A172 (cell line): ENCODE measurements at regions not wholly inside any gene's neighbourhood (a gene's known extent, or its start where the extent isn't known, plus 50 kb on each side); places are given as distances from the start of the nearest gene placed in this dataset.
A peak's percentile ranks its signal among the peaks of the same experiment; 100 is the strongest.

ENCODE experiments used
- DNase-seq: peaks from one replicate; pipeline ENCODE4 v3.0.0-alpha.2; 2015; ENCODE audit warnings: low spot score

DNA sequence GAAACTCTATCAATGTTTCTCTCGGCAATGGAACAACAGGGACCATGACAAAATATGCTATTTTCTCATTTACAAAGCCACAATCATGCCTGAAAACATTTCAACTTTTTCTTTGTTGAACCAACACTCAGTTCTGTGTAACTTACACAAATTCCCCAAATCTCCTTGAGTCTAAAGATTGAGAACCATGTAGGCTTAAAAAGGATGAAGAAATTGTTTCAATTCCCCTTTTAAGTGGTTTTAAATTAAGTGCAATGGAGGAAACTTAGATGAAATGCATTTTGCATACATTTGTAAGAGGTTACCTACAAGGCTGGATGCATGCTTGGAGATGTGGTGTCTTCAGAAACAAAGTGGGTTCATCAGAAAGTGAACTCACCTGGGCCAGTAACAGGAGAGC, 566.4 kb upstream of the CDH11 start:
- no peak for DNase-seq

- DNase-seq, result no peak
Measured at GRCh38 chr16:65684230-65684629, 562.4 kb upstream of the CDH11 start.

DNA sequence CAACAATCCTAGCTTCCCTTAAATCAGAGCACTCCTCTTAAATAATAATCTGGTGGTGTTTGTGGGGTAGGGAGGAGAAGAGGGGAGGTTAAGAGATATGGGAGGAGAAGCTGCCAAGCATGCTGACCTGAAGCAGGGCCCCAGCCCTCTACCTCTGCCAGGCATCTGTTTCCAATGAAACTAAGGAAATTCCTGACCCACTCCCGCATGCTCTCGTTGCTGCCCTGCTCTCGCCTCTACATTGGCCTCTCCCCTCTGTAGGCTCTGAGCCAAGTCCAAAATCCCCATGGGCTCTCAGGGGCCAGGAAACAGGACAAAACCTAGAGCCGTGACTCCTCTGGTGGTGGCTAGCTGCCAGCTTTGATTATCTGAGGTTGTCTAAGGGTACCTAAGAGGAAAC, 559.5 kb upstream of the CDH11 start:
- DNase-seq, result no peak

GRCh38 chr16:65679785-65680184, 557.9 kb upstream of the CDH11 start:
- no peak for DNase-seq

DNA sequence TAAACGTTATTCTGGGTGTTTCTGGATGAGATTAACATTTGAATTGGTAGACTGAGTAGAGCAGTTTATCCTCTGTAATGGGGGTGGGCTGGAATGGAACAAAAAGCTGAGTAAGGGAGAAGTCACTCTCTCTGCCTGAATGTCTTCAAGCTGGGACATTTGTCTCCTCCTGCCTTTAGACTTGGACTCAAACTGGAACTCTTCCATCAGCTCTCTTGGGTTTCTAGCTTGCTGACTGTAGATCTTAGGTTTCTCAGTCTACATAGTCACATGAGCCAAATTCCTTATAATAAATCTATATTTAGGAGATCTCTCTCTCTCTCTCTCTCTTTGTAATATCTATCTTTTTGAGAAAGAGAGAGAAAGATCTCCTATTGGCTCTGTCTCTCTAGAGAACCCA, 553.3 kb upstream of the CDH11 start:
- no peak for DNase-seq

GRCh38 chr16:65672960-65673359, 551.1 kb upstream of the CDH11 start:
- peak; percentile 87 for DNase-seq

GRCh38 chr16:65671071-65671470, 549.2 kb upstream of the CDH11 start:
- DNase-seq, result no peak

DNA sequence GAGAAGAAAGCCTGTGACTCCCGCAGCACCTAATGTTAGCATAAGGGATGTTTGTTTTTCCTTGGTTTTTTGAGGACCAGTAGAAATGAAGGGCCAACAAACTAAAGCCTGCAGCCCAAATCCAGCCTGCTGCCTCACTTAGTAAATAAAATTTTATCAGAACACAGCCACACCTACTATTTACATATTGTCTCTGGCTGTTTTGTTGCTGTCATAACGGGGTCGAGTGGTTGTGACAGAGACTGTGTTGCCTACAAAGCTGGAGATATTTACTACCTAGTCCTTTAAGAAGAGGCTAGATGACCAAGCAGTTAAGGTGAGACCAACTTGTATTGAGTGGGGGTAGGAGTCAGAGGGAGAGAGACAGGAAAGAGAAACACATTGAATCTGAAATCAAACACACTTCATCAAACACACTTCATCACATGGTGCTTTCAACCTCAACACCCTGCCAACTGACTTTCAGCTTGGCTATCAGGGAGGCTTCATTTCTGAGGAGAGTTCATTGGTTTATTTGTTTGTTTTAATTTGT, 546.3 kb upstream of the CDH11 start:
- DNase-seq, result no peak

- peak; percentile 48 for DNase-seq
Measured at GRCh38 chr16:65667011-65667578, 545.2 kb upstream of the CDH11 start.

GRCh38 chr16:65666132-65666941, 544.5 kb upstream of the CDH11 start:
- peak; percentile 62 for DNase-seq

DNA sequence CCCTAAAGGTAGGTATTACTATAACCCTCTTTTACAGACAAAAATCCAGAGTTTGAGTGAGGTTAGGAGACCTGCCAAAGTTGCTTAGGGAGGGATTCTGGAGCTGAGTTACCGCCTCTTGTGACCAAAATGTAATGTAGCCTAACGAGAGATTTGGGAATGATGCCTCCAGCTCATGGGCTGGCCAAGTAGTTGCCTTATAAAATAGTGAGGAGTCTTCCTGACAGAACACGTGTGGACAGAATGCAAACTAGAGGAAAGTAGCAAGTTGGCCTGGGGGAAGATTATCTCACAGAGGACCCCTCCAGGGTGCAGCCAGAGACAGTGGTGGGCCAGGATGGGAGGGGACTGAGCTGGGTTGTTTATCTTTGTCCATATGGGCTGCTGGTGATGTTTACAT, 543.7 kb upstream of the CDH11 start:
- no peak for DNase-seq

DNA sequence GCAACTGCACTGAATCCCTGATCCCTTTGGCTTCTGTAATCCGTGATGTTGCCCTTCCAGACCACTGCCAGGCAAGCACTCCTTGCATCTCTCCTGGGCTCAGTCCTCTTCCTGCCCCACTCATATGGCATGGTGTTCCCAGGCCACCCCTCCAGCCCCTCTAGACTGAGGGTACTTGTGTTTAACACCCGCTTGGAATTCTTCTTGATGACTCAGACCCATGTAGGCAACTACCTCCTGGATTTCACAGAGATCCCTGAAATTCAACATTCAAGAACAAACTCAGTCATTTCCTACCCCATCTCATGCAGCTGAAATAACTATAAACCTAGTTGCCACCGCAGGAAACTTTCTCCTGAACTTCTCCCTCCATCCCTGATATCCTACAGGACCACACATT, 541.9 kb upstream of the CDH11 start:
- DNase-seq, result peak; percentile 67

- DNase-seq, result no peak
Measured at GRCh38 chr16:65662256-65662655, 540.4 kb upstream of the CDH11 start.

- DNase-seq, result no peak
Measured at GRCh38 chr16:65661558-65661957, 539.7 kb upstream of the CDH11 start.

DNA sequence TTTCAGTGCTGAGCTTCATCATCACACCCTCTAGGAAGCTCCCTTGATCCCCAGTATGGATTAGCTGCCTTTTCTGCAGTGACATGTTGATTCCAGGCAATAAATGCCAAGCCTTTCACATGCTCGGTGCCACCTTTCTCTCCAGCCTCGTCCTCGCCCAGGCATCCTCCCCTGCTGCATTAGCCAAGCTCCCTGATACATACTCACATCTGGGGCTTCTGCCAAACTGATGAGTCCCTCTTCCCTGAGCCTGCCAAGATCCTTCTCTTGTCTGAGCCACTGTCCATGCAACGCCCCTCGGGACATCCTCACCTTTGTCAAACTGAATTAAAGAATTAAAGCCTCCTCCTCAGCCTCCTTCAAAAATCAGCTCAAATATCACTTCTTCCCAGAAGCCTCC, 538.5 kb upstream of the CDH11 start:
- DNase-seq, result peak; percentile 59

DNA sequence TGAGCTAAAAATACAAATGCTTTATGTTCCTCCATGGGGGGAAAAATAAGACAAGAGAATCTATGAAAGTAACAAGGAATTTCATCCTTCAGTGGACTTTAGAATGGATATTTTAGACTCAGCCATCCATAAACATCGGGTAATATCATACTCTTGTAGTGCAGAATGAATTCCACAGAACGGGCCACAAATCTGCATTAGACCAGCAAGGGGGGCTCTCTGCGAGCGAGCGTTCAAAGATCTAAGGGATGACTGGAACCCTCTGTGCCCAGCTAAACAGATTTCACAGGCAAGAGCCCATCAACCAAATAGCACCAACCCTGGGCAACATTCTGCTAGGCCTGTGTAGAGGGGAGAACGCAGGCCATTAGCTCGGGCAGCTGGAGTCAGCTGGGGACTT, 537.9 kb upstream of the CDH11 start:
- DNase-seq, result no peak

GRCh38 chr16:65658787-65659220, 536.9 kb upstream of the CDH11 start:
- DNase-seq, result peak; percentile 61

DNA sequence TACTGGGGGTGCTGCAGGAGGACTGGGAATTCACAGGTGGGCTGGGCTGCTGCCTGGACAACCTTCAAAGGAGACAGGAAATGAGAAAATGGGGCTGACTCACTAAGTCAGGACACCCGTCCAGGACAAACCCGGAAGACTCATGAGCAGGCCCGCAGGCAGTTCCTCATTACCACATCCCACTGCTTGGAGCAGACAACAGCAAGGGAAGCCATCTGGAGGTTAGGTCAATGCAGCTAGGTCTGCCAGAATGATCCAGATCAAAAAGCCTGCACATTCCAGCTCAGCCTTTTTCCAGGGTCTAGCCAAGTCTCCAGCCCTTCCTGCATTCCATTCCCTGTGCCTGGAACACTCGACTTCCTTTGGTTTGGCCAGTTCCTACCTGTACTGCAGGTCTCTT, 536.5 kb upstream of the CDH11 start:
- peak; percentile 97 for DNase-seq

GRCh38 chr16:65657556-65657955, 535.7 kb upstream of the CDH11 start:
- no peak for DNase-seq

DNA sequence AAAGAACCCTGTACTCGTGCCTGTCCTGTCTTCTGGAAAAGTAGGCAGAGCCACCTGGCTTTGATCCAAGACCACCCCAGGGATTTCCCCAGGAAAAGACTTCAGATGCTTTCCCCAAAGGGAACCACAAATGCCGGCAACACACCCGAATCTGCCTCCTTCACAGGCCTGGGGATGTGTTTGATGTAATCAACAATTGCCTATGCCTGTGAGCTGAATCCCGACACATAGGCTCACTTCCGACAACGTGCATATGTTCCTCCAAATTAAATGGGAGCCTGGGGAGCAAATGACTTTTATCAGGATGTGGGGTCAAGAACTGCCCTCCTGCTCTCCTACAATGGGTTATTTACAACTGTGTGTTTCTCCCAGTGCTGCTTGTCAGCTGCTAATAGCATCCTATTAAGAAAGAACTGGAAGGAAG, 535.2 kb upstream of the CDH11 start:
- peak; percentile 31 for DNase-seq

- no peak for DNase-seq
Measured at GRCh38 chr16:65655802-65656201, 533.9 kb upstream of the CDH11 start.

- DNase-seq, result no peak
Measured at GRCh38 chr16:65648101-65648500, 526.2 kb upstream of the CDH11 start.

DNA sequence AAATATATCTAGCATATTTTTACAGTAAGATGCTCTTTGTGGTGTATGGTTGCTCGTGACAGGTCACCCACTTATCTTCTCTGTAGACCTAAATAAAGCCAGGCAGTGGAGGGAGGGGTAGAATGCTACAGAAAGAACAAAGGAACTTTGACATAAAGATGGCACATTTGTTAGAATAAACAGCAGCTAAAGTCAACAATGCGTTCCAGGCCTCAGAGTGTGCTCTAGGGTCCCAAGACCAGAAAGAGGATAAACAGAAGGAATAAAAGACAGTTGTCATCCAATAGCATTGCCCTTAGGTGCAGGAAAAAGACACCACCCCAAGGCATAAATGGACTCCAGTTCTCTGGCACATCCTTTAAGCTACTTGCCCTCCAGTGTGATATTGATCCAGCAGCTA, 523.0 kb upstream of the CDH11 start:
- DNase-seq, result no peak
